ENCODE measurements at regions not wholly inside any gene's neighbourhood (a gene's known extent, or its start where the extent isn't known, plus 50 kb on each side); places are given as distances from the start of the nearest gene placed in this dataset.

GRCh38 chr14:53757732-53758131 is 198.9 kb downstream of the BMP4 start:
- Histone ChIP-seq H2AFZ (ENCODE audit: low read depth) (no peak overlapping the region), H3K9me2 (no peaks in the 10 kb centered on the region), H3K4me3 (ENCODE audit: low read depth in 2 of 2, low read length in 1 of 2) (no peak overlapping the region), H3K27me3 (ENCODE audit: insufficient read depth) (no peaks in the 10 kb centered on the region), H3K4me1 (ENCODE audit: control insufficient read depth in 1 of 2, insufficient read depth in 2 of 2, low read depth in 1 of 2, low read length in 1 of 2) (no peaks in the 10 kb centered on the region), H3F3A (replicated peaks; ENCODE audit: insufficient read depth) (no peaks in the 10 kb centered on the region), H3K27ac (ENCODE audit: low read depth in 2 of 2, low read length in 1 of 2) (no peak overlapping the region), H3K9me3 (no peaks in the 10 kb centered on the region), H3K79me2 (ENCODE audit: insufficient read depth) (no peaks in the 10 kb centered on the region), H3K4me2 (no peak overlapping the region), H3K36me3 (replicated peaks in 1 of 2; ENCODE audit: control insufficient read depth in 1 of 2, insufficient read depth in 2 of 2, low read length in 1 of 2) (no peaks in the 10 kb centered on the region), H4K20me1 (ENCODE audit: insufficient read depth) (no peaks in the 10 kb centered on the region), H3K9ac (no peak overlapping the region)
- TF ChIP-seq GABPA (IDR thresholded peaks at IDR 0.05; ENCODE audit: low read depth): no peak
- TF ChIP-seq MEF2A (IDR thresholded peaks at IDR 0.05; ENCODE audit: borderline replicate concordance, low read depth): no peak
- TF ChIP-seq TCF12 (IDR thresholded peaks at IDR 0.05): no peak
- no peak for TF ChIP-seq FOXJ3 (CRISPR knock-in tag; IDR thresholded peaks at IDR 0.05)
- no peak for TF ChIP-seq TEAD4 (IDR thresholded peaks at IDR 0.05; ENCODE audit: borderline replicate concordance, insufficient read depth)
- TF ChIP-seq FOSL2 (IDR thresholded peaks at IDR 0.05; ENCODE audit: borderline replicate concordance, low read depth): no peak
- TF ChIP-seq YY1 (IDR thresholded peaks at IDR 0.05; ENCODE audit: low read depth): no peak
- no peak for TF ChIP-seq CTCF (IDR thresholded peaks at IDR 0.05)
- TF ChIP-seq NFIC (IDR thresholded peaks at IDR 0.05; ENCODE audit: borderline replicate concordance): no peak
- TF ChIP-seq IRF3 (IDR thresholded peaks at IDR 0.05; ENCODE audit: low read depth, low read length): no peak
- no peak for TF ChIP-seq RCOR1 (IDR thresholded peaks at IDR 0.05; ENCODE audit: low read length)
- TF ChIP-seq POLR2AphosphoS5 (IDR thresholded peaks at IDR 0.05; ENCODE audit: low read depth, low read length): no peak
- TF ChIP-seq REST (IDR thresholded peaks at IDR 0.05; ENCODE audit: low read depth, low read length): no peak
- TF ChIP-seq JUND (IDR thresholded peaks at IDR 0.05): no peak
- no peak for TF ChIP-seq SMC3 (IDR thresholded peaks at IDR 0.05; ENCODE audit: low read depth, low read length)
- no peak for TF ChIP-seq EP300 (IDR thresholded peaks at IDR 0.05; ENCODE audit: borderline replicate concordance in 1 of 2, low read depth in 1 of 2, low read length in 1 of 2)
- ChIA-PET POLR2A (no interaction called here), CTCF (no interaction called here)
- DNase-seq: no peak
